GM18861 (cell line): ENCODE measurements at regions not wholly inside any gene's neighbourhood (a gene's known extent, or its start where the extent isn't known, plus 50 kb on each side); places are given as distances from the start of the nearest gene placed in this dataset.

ENCODE experiments used
- ATAC-seq: cut with Tn5 transposase; IDR thresholded peaks from one replicate; pipeline ENCODE4 v1.9.1; 2021; ENCODE audit not compliant: unreplicated experiment

DNA sequence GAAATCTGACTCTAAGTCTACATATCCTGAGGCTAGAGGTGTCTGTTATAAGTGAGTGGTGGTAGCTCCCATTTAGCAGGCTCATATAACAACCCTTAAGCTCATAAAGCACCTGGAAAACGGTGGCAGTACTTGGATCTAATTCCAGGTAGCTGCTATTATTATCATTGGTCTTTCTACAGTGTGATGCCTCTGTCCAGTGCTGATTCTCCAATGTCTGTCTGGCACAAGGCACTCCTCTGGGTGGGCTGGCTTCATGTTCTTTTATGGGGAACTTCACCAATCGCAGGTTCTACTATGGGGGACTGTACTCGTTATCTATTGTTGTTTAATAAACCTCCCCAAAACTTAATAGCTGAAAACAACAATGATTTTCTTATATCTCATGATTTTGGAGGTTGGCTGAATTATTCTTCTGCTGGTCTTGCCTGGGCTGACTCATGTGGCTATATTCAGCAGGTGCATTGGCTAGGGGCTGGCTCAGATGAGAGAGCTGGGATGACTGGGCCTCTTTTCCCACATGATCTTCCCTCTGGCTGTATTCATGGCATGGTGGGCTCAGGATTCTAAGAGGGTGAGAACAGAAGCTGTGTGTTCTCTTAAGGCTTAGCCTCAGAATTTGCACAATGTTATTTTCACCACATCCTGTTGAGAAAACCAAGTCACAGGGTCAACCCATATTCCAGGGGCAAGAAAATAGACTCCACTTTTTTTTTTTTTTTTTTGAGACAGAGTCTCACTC, 93.0 kb upstream of the PCGF5 start:
- no peak for ATAC-seq

DNA sequence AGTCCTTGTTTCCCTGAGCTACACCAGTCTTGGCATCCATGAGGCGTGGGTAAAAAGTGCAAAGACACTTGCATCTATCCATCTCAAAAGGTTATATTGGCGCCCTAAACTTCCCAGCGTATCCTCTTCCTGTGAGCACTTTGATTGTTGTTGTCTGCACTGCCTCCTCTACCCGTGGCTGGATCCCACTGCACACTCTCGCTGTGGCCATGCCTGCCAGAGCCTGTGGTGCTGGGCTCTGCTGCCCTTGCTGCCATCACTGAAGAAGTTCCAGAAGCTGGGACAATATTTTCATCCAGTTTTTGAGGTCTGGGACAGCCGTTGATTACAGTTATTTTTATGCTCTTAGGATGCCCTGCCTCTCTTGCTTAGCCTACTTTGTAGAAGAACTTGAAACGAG, 85.3 kb upstream of the PCGF5 start:
- ATAC-seq = no peak

DNA sequence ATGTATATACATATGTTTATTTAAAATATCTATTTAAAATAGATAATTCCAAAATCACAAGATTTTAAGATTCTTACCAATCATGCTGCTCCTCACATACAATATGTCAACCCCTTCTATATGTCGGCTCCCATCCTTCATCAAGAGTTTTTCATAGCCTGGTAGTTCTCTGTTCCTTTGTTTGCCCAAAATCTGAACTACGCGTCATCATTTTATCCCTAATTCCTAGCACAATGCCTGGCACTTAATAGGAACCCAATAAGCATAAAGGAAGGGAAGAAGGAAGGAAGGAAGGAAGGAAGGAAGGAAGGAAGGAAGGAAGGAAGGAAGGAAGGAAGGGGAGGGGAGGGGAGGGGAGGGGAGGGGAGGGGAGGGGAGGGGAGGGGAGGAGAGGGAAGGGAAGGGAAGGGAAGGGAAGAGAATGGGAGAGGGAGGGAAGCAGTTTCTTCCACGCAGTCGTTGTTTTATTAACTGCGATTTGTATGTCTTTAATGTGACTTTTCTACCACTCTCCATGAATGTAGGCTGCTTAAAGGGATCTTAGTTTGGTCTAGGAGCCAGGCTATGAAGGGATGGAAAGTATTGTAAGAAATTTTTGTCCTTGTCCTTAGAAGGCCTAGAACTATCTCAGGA, 83.3 kb upstream of the PCGF5 start:
- no peak for ATAC-seq

DNA sequence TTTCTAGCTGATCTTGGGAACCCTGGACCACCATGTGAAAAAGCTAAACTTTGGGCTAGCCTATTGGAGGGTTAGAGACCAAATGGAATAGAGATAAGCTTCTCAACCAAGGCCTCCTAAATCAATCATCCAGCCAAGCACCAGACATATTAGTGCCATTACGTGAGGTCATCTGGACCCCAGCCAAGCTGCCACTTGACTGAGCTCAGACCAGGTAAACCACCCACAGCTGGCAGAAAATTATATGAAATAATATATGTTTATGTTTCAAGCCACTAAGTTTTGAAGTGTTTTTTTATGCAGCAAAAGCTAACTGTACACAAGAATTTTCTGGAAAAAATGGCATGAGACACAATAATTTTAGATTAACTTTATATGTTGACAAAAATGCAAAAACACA, 82.6 kb upstream of the PCGF5 start:
- ATAC-seq = no peak

DNA sequence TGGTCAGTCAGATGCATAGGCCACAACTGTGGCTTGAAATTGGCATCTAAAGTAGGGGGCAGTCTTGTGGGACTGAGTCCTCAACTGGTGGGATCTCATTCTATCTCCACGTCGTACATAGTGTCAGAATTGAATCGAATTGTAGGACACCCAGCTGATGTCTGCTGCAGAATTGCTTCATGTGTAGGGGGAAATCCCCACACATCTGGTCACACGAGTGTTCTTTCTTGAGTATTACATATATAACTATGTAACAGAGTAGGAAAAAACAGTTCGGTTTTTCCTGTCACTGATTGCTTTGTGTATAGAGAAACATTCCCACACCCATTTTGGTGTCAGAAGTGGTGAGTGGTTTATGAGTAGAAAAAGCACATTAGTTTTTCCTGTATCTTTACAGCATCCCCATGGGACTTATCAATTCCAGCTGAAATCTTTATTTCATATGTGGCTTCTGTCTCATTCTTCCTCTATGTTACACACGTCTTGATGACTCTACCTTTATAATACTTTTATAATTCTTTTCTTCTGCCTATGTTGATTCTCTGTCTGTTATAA, 79.4 kb upstream of the PCGF5 start:
- no peak for ATAC-seq

DNA sequence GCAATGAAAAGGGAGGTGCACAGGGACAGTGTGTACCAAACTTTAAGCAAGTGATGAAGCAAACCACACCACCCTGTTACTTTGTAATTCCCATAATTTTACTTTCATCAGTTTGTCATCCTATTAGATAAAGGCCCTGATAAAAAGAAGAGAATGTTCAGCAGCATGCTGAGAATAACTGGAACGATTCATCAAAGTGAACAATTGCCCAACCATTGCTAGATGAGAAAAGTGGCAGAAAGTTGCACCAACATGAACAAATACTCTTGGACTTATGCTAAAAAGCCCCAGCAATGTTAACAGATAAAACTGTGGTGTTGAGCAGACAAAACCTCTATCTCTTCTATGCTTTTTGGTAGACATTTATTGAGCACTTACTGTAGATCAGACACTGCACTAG, 75.5 kb upstream of the PCGF5 start:
- ATAC-seq = no peak

DNA sequence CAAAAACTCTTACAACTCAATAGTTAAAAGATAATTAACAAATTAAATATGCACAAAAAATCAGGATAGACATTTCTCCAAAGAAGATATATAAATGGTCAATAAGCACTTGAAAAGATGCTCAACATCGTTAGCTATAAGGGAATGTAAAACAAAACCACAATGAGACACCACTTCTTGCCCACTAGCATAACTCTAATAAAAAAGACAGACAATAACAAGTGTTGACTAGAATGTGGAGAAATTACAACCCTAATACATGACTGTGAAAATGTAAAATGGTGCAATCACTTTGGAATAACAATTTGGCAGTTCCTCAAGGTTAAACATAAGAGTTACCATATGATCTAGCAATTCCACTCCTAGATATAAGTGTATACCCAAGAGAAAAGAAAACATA, 74.3 kb upstream of the PCGF5 start:
- ATAC-seq = no peak

DNA sequence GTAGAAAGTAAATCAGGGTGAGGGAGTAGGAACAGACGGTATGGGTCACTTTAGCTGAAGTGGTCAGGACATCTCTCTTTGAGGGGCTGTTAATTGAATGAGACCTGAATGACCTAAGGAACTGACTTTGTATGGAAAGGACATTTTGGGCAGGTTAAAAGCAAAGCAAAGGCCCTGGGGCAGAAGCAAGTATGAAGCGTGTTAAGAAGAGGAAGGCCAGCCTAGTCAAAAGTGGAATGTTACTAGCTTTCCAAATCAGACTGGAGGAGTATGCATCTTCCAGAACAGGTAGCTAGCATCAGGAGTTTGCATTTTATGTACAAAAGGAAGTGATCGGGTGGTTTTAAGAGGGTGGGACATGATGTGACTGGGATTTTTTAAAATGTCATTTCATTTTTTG, 70.9 kb upstream of the PCGF5 start:
- ATAC-seq = no peak

DNA sequence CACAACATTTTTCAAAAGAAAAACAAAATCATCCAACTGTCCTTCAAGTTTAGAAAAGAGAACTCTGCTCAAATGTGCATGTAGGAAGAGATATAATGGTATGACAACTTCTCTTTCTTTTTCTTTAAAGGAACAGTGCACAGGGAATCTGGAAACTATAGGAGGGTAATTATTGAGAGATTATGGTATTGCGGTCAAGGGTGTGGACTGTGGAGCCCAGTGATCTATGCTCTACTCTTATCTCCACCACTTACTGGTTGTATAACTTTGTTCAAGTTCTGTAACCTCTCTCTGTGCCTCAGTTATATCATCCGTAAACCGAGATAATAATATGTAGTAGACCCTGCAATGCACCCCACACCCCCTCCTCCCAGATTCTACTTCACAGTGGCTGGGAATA, 69.8 kb upstream of the PCGF5 start:
- ATAC-seq = no peak

DNA sequence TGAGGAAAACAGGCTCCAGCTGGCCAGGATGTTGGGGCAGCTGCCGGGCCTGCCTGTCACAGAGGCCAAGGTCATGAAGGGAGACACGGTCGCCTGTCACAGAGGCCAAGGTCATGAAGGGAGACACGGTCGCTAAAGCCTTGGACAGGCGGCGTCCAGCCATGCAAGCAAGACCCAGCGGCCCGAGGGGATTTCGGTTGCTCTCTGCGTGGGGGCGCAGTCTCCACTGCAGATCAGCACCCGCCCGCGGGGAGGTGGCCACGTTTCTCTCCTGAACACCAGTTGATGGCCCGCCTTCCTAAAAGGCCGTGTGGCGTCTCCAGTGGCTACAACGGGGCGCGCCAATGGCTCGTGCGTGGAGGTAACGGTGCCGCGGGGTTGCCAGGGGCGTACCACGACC, 67.0 kb upstream of the PCGF5 start:
- no peak for ATAC-seq

DNA sequence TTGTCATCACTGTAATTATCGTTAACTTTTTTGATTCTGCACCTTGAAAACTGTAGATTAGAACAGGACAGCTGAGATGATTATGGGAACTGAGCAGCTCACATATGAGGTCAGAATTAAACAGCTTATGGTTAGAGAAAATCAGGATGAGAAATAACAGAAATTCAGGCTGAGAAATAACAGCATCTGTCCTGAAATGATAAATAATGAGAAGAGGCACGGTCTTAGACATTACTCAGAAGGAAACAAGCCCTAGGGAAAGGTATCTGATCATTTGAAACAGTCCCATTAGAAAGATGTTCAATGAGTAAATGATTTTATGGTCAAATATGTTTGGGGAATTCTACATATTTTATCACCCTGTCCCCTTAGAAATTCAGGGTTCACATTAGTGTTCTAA, 65.6 kb upstream of the PCGF5 start:
- ATAC-seq = no peak

DNA sequence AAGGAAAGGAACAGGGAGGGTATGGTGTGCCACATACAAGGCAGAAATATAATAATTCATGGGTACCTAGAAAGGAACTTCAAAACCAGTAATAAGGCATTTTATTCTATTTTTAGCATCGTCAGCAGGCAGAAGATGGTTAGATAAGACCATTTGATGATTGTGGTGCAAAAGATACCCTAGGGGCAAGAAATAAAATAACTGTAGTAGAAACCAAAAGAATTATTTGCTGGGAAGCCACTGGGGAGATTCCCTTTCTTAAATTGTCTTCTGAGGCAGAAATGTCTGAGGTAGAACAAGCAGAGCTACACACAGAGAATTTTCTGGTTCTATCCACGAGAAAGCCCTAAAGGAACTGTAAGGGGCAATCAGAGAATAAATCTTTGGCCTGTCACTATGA, 64.3 kb upstream of the PCGF5 start:
- no peak for ATAC-seq

DNA sequence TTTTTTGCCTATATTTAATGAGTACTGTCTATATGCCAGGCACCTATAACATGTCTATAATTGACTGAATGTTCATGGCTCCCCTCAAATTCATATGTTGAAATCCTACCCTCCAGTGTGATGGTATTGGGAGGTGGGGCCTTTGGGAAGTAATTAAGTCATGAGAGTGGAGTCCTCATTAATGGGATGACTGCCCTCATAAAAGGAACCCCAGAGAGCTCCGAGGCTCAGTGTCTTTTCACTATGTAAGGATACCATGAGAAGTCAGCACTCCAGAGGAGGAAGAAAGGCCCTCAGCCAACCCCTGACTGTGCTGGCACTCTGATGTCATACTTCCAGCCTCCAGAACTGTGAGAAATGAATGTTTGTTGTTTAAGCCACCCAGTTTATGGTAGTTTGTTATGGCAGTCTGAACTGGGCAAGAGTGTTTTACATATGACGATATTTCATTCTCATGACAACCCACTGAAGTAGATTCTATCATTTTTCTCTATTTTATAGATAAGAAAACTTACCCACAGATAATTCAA, 61.1 kb upstream of the PCGF5 start:
- ATAC-seq = no peak

DNA sequence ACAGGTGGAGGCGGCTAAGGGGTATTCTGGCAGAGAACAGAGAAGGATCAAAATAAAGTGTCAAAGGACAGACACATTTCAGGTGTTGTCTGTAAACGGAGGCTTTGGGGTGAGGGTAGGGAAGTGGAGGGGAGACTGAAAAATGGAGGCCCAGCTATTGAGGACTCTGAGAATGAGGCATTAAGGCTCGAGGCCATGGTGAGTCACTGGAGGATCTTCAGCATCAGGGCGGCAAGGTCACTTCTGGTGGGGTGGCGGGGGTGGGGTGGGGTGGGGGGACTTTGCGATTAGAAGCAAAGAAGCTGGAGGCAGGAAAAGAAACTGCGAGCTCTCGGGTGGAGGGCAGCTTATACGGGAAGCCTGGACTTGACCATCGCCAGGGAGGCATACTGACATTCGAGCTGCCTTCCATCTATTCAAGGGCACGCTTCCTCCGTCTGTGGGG, 58.4 kb upstream of the PCGF5 start:
- peak; percentile 4 for ATAC-seq

DNA sequence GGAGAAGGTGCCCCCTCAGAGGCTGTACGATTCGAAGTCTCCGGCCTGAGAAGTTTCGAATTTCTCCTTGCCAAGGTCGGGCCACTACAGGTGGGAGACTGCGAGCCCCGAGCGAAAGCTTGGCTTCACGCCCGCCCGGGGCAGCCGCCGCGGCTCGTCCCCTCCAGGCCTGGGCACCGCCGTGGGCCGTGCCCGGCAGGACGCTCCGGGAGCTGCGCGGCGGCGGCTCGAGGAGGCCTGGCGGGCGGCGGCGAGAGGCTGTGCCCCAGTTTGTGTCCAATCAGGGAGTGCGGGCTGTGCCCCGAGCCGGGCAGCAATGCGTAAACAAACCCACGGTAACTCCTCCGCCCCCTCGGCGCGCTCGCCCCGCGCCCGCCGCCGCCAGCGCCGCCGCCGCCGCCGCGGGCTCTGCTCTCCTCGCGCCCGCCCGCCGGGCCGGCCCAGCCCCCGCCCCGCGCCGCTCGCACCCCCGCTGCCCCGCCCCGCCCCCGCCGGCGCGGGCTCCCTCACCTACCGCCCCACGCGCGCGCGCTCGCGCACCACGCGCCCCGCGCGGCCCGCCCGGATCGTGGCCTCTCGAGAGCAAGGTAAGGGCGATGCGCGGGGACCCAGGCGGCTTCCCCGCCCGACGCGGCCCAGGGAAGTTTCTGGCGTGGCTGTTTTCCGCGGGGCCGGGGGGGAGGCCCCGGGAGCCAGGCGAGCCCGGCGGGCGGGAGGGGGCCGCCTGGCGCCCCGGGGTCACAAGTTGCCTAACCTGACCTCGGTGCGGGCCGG, 57.8 kb upstream of the PCGF5 start:
- ATAC-seq = peak; percentile 56

DNA sequence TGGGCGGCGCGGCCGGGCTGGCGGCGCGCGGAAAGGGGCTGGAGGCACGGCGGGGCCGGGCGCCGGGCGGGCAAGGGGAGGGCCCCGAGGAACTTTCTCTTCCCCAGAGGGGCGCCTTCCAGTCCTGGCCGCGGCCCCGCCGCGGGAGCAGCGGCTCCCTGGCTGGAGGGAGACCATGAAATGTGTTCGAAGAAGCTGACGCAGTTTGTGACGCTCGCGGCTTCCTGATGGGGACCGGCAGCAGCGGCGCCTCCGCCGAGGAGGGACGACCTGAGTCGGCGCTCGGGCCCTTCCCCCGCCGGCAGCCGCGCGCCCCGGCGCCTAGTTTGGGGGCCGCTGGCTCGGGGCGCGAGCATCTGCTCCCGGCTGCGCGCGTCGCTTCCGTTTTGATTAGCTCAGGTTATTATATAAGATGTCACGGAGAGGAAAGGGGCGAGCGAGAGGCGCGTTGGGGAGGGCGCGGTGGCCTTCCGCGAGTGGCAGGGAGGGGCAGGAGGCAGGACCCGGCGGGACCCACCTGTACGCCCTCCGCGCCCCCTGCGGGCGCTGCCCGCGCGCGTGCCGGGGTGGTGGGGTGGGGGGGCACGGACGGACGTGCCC, 57.1 kb upstream of the PCGF5 start:
- ATAC-seq = peak; percentile 33

DNA sequence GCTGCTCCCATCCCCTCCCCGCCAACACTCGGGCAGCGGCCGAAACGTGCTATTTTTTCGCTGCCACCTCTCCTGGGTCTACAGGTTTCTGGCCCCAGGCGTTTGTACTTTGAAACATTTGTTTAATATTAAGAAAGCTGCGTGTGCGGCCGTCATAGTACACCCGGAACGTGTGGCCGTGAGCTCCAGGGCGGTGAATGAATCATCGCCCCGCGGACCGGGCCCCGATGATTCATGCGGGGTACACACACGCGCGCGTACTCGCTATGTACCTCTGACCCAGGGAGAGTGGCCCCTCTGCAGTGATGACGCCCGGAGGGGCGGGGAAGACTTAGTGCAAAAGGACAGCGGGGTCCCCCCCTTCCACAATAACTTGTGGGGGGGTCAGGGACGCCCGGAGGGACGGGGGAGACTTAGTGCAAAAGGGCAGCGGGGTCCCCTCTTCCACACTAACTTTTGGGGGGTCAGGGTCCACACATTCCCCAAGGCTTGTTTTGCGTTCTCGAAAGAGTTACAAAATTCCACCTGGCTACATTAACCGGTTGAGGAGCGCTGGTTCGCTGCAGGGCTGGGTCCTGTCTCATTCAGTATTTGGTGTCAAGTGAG, 56.5 kb upstream of the PCGF5 start:
- ATAC-seq = peak; percentile 19

DNA sequence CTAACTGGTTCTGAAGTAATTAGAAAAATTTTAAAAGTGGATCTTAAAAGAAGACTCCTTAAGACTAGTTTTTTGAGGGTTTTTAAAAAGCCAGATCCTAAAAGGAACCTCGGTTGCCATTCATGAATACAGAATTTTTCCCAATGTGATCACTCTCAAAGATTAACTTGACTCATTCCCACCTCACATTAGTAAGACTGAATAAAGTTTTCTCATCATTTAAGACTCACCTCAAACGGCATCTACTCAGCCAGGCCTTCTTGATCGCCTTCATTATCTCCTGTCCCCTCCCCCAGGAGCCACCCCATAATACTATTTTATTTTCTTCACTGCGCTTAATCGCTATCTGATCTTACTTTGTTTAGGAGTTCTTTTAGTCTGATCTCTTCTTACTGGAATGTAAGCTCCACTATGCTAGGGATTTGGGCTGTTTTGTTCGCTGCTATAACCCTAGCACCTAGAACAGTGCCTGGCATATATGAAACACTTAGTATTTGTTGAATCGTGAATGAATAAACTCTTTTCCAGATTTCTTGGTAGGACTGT, 55.9 kb upstream of the PCGF5 start:
- no peak for ATAC-seq

DNA sequence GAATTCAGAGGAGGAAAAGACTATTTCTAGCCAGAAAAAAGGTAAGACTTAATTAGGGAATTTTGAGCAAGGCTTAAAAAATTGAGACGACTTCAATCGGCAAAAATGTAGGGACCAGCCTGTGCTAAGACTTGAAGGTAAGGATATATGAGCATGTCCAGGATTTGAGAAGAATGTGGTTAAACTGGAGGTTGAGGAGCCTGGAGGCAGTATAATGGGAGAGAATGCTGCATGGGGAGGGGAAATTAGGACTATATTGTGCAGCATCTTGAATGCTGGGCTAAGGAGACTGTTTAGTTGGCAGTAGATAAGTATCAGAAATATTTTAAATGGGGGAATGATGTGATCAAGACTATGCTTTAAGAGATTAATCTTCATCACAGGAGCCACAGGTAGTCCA, 53.1 kb upstream of the PCGF5 start:
- ATAC-seq = no peak

DNA sequence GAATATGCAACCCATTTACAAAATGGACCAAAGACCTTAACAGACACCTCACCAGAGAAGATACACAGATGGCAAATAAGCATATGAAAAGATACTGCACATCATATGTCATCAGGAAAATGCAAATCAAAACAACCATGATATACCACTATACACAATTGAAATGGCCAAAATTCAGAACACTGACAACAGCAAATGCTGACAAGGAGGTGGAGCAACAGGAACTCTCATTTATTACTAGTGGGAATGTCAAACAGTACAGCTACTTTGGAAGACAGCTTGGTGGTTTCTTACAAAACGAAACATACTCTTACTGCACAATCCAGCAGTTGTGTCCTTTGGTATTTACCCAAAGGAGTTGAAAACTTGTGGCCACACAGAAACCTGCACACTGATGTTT, 50.0 kb upstream of the PCGF5 start:
- ATAC-seq = no peak
